SK-N-SH treated with all-trans-retinoic acid at 6 μM for 48 hours (cell line): ENCODE measurements at regions not wholly inside any gene's neighbourhood (a gene's known extent, or its start where the extent isn't known, plus 50 kb on each side); places are given as distances from the start of the nearest gene placed in this dataset.

ENCODE experiments used
- ATAC-seq: fragments of 200-7000 bp; cut with Tn5 transposase; 3 replicates; pipeline ENCODE4 v1.9.1; 2020; ENCODE audit warnings: mild to moderate bottlenecking, moderate library complexity
- ARNTL ChIP-seq: fragments of 450-650 bp; formaldehyde crosslinking; IDR thresholded peaks from 2 replicates; pipeline ENCODE4 v1.5.0; 2020; ENCODE audit warnings: low read depth, mild to moderate bottlenecking, moderate library complexity, borderline replicate concordance
- BACH2 ChIP-seq: fragments of 250-450 bp; sonication (Bioruptor Pico); IDR thresholded peaks from 2 replicates; pipeline ENCODE4 v1.9.0; 2021; ENCODE audit warnings: mild to moderate bottlenecking, borderline replicate concordance
- CREB5 ChIP-seq: fragments of 250-450 bp; sonication (Bioruptor Pico); IDR thresholded peaks from 2 replicates; pipeline ENCODE4 v1.5.1; 2020; ENCODE audit warnings: low read depth, mild to moderate bottlenecking, moderate library complexity
- CSDC2 ChIP-seq: fragments of 250-450 bp; sonication (Bioruptor Pico); IDR thresholded peaks from 2 replicates; pipeline ENCODE4 v1.5.0; 2020; ENCODE audit warnings: mild to moderate bottlenecking, moderate library complexity
- CSRNP3 ChIP-seq: fragments of 250-450 bp; sonication (Bioruptor Pico); IDR thresholded peaks from 2 replicates; pipeline ENCODE4 v1.5.1; 2021; ENCODE audit warnings: mild to moderate bottlenecking, moderate library complexity
- ESRRG ChIP-seq: fragments of 250-450 bp; sonication (Bioruptor Pico); IDR thresholded peaks from 2 replicates; pipeline ENCODE4 v1.6.1; 2021; ENCODE audit warnings: mild to moderate bottlenecking
- GLIS3 ChIP-seq: fragments of 250-450 bp; sonication (Bioruptor Pico); IDR thresholded peaks from 2 replicates; pipeline ENCODE4 v1.5.0; 2020; ENCODE audit warnings: mild to moderate bottlenecking, moderate library complexity
- ISL1 ChIP-seq: fragments of 250-450 bp; sonication (Bioruptor Pico); IDR thresholded peaks from 2 replicates; pipeline ENCODE4 v2.1.2; 2022; ENCODE audit warnings: mild to moderate bottlenecking, moderate library complexity
- OSR1 ChIP-seq: fragments of 250-450 bp; sonication (Bioruptor Pico); IDR thresholded peaks from 2 replicates; pipeline ENCODE4 v1.8.0; 2022; ENCODE audit warnings: moderate library complexity, mild to moderate bottlenecking, inconsistent platforms
- POU6F1 ChIP-seq: fragments of 250-450 bp; sonication (Bioruptor Pico); IDR thresholded peaks from 2 replicates; pipeline ENCODE4 v1.8.0; 2021; ENCODE audit warnings: low read depth, mild to moderate bottlenecking, moderate library complexity, borderline replicate concordance
- PPARA ChIP-seq: fragments of 250-450 bp; sonication (Bioruptor Pico); IDR thresholded peaks from 2 replicates; pipeline ENCODE4 v1.5.0; 2020; ENCODE audit warnings: mild to moderate bottlenecking, borderline replicate concordance
- RARB ChIP-seq: fragments of 250-450 bp; sonication (Bioruptor Pico); IDR thresholded peaks from 2 replicates; pipeline ENCODE4 v1.8.0; 2021; ENCODE audit warnings: mild to moderate bottlenecking, moderate library complexity
- SNAI2 ChIP-seq: fragments of 250-450 bp; sonication (Bioruptor Pico); IDR thresholded peaks from 2 replicates; pipeline ENCODE4 v1.5.0; 2020; ENCODE audit warnings: mild to moderate bottlenecking, moderate library complexity
- TCF4 ChIP-seq: fragments of 250-450 bp; sonication (Bioruptor Pico); IDR thresholded peaks from 2 replicates; pipeline ENCODE4 v1.8.0; 2021; ENCODE audit warnings: mild to moderate bottlenecking, moderate library complexity, borderline replicate concordance
- TOX ChIP-seq: fragments of 250-450 bp; sonication (Bioruptor Pico); IDR thresholded peaks from 2 replicates; pipeline ENCODE4 v1.8.0; 2021; ENCODE audit warnings: mild to moderate bottlenecking, moderate library complexity, borderline replicate concordance
- TSHZ2 ChIP-seq: fragments of 250-450 bp; sonication (Bioruptor Pico); IDR thresholded peaks from 2 replicates; pipeline ENCODE4 v1.5.0; 2020; ENCODE audit warnings: mild to moderate bottlenecking, moderate library complexity
- ZNF565 ChIP-seq: fragments of 450-650 bp; formaldehyde crosslinking; conservative IDR thresholded peaks from 2 replicates; pipeline ENCODE4 v1.5.0; 2020; ENCODE audit warnings: low read depth, mild to moderate bottlenecking, moderate library complexity
- ZNF70 ChIP-seq: fragments of 450-650 bp; formaldehyde crosslinking; IDR thresholded peaks from 2 replicates; pipeline ENCODE4 v1.5.0; 2020; ENCODE audit warnings: mild to moderate bottlenecking, moderate library complexity
- TF ChIP-seq, protein P1 (sequence below): fragments of 250-450 bp; sonication (Bioruptor Pico); IDR thresholded peaks from 2 replicates; pipeline ENCODE4 v1.8.0; 2020; ENCODE audit warnings: mild to moderate bottlenecking, moderate library complexity, borderline replicate concordance

DNA sequence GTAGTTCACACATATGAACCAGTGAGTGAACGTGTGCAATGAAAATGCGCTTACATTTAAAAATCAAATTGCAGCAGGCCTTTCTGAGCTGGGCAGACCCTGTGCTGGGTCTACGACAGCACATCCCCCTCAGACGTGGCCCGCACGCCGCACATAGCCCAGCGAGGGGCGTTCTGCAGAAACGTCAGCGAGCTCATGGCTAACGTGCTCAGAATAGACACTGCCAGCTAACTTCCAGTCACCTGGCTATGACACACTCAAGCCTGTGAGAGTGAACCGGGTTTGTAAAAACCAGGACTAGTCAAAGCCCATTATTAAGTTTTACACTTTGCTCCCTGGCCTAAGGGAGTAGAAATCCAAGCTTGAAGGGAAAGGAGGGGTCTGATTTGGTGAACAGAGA lies 108.1 kb upstream of the INSIG1 start (continued):
- TF ChIP-seq CREB5 (CRISPR knock-in tag) (no peak), ARNTL (no peak)

DNA sequence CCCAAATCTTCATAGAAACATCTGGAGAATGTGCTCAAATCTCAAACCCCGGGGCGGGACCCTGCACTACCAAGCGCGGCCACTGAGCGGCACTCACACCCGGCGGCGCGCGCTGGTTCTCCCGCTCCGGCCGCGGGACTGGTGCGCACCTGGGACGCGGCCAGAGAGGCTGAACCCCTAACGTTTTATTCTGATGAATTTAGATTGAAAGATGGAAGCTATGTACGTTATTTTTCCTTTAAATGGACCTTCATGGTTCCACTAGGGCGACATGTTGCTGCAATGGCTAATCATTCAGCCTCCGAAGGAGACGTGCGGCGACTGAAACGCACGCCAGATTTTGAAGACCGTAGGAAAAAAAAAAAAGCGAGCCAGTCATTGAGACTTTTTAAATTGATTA lies 107.0 kb upstream of the INSIG1 start:
- no peak for TF ChIP-seq ZNF70 (CRISPR knock-in tag)
- TF ChIP-seq ESRRG (CRISPR knock-in tag): no peak
- TF ChIP-seq TOX (CRISPR knock-in tag): no peak
- no peak; the same call in 1 of the 2 replicates for TF ChIP-seq TCF4 (CRISPR knock-in tag)
- peak; percentile 76 for ATAC-seq

DNA sequence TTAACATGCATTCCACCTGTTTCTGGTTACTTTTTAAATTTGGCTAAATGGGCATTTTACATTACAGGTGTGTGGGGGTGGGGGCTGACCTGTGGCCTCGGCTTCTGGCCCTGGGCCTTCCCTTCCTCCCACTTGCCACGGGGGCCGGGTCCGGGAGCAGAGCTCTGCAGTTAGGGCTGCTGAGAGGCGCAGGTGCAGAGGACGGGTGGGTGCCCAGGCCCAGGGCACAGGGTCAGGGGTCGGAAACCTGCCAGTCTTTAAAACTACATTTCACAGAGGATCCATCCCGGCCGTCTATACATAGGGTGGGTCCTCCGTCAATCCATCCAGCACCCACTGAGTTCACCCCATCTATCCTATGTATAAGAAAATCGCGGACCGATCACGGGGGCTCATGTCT lies 106.5 kb upstream of the INSIG1 start:
- TF ChIP-seq TSHZ2 (CRISPR knock-in tag): no peak
- TF ChIP-seq BACH2 (CRISPR knock-in tag): no peak
- TF ChIP-seq ZNF70 (CRISPR knock-in tag): no peak
- TF ChIP-seq CREB5 (CRISPR knock-in tag): no peak
- TF ChIP-seq, all 23 proteins: peak for 0
- no peak for ATAC-seq

DNA sequence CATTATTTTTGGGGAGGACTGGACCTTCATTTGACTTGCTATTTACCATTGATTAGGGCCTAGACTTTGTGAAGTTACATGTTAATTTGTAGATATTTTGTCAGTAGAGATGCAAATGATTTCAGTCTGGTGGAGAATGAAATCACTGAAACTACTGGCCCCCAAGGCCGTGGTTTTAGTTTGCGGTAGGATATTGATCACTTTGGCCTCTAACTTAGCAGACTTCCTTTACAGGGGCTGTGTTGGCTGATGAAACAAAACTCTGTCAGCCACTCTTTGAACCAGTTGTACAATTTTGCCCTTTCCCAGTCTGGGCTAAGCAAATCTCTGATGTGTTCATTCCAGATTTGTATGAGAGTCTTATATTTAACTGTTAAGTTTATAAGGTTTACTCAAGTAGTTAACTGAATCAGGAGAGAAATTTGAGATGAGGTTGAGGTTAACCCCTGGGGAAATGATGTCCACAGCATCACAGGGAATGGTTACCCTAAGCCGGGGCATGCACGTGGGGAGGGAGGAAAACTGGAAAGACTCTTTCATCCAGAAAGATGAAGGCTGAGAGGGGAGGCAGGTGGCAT lies 105.7 kb upstream of the INSIG1 start:
- no peak for ATAC-seq
- TF ChIP-seq ARNTL (no peak), CREB5 (CRISPR knock-in tag) (no peak), ISL1 (CRISPR knock-in tag) (no peak), CSRNP3 (no peak), SNAI2 (CRISPR knock-in tag) (no peak), ZNF70 (CRISPR knock-in tag) (no peak), PPARA (no peak), CSDC2 (CRISPR knock-in tag) (no peak), BACH2 (CRISPR knock-in tag) (no peak), POU6F1 (no peak), TSHZ2 (CRISPR knock-in tag) (no peak), TOX (CRISPR knock-in tag) (no peak), ESRRG (CRISPR knock-in tag) (no peak), RARB (CRISPR knock-in tag) (no peak), TCF4 (CRISPR knock-in tag) (no peak), GLIS3 (CRISPR knock-in tag) (no peak), OSR1 (CRISPR knock-in tag) (no peak), ZNF565 (CRISPR knock-in tag) (no peak)
- TF ChIP-seq, protein P1, sequence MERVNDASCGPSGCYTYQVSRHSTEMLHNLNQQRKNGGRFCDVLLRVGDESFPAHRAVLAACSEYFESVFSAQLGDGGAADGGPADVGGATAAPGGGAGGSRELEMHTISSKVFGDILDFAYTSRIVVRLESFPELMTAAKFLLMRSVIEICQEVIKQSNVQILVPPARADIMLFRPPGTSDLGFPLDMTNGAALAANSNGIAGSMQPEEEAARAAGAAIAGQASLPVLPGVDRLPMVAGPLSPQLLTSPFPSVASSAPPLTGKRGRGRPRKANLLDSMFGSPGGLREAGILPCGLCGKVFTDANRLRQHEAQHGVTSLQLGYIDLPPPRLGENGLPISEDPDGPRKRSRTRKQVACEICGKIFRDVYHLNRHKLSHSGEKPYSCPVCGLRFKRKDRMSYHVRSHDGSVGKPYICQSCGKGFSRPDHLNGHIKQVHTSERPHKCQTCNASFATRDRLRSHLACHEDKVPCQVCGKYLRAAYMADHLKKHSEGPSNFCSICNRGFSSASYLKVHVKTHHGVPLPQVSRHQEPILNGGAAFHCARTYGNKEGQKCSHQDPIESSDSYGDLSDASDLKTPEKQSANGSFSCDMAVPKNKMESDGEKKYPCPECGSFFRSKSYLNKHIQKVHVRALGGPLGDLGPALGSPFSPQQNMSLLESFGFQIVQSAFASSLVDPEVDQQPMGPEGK (CRISPR knock-in tag): no peak
